ENCODE measurements at regions not wholly inside any gene's neighbourhood (a gene's known extent, or its start where the extent isn't known, plus 50 kb on each side); places are given as distances from the start of the nearest gene placed in this dataset.

DNA sequence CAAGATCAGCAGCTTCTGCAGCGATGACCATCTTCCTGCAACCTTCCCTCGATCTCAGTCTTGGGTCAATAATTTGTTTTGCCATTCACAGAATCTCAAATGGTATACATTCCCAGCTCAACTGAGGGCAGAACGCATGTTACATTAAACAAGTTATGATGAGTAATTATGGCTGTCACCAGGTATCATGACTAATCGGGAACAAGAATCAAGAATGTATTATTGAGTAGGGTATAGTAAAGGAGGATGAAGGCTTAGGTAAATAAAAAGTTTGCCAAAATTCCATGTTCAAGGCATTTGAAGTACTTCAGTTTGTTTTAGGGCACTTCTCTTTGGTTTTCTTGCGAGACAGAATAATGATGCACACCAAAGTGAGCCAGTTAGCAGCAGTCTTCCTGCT, 194.1 kb downstream of the SH2D1A start:
- no peaks in the 10 kb centered on the region for H3K36me3 ChIP-seq
- no peak for DNase-seq (ENCODE audit: low spot score in 2 of 2)
- 89 to 94% methylated on average over 5 of the region's 5 CpGs for WGBS, 2 donors
- H3K27ac ChIP-seq = no peak overlapping the region
- no peak overlapping the region for H3K4me3 ChIP-seq
- H3K27me3 ChIP-seq = no peaks in the 10 kb centered on the region
- TF ChIP-seq POLR2A (IDR thresholded peaks at IDR 0.05) = no peak
- no peak for TF ChIP-seq CTCF (IDR thresholded peaks at IDR 0.05)
- TF ChIP-seq EP300 (IDR thresholded peaks at IDR 0.05) = no peak
- H3K9me3 ChIP-seq = no peaks in the 10 kb centered on the region
- H3K4me1 ChIP-seq = no peaks in the 10 kb centered on the region

- Histone ChIP-seq H3K4me3 (no peak overlapping the region), H3K27ac (no peak overlapping the region), H3K9me3 (no peaks in the 10 kb centered on the region), H3K4me1 (no peaks in the 10 kb centered on the region), H3K27me3 (no peaks in the 10 kb centered on the region), H3K36me3 (no peaks in the 10 kb centered on the region)
- DNase-seq (ENCODE audit: low spot score in 2 of 2) = no peak
- WGBS, 2 donors = 34 to 45% methylated on average over 6 of the region's 6 CpGs
- TF ChIP-seq CTCF (IDR thresholded peaks at IDR 0.05) (no peak), EP300 (IDR thresholded peaks at IDR 0.05) (no peak), POLR2A (IDR thresholded peaks at IDR 0.05) (no peak)
These were observed 202.2 kb downstream of the SH2D1A start for GRCh38 chrX:124548571-124548970.

DNA sequence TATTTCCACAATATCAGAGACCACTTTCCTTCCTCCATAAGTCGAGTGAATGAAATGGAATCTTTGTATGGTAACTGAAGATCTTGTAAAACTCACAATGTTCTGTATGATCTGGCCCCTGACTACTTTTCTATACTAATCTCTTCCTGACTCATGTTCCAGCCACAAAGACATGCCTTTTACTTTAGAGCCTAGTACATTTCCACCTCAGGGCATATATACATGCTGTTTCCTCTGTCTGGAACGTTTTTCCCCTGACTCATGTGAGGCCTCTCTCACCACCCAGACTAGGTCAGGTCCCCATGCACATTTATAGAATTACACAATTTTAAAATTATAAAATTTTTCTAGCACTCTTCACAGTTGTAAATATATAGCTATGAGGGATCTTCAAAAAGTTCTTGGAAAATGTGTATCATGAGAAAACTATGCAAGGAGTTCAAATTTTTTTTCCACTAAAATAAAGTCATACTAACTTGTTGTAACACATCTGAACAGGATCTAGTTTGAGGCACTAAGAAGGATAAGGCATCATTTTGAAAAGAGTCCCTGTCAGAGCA, 208.8 kb downstream of the SH2D1A start:
- Histone ChIP-seq H3K27me3 (no peaks in the 10 kb centered on the region), H3K4me1 (no peaks in the 10 kb centered on the region), H3K27ac (no peak overlapping the region), H3K9me3 (no peaks in the 10 kb centered on the region), H3K4me3 (no peak overlapping the region), H3K36me3 (no peaks in the 10 kb centered on the region)
- TF ChIP-seq CTCF (IDR thresholded peaks at IDR 0.05) (no peak), EP300 (IDR thresholded peaks at IDR 0.05) (no peak), POLR2A (IDR thresholded peaks at IDR 0.05) (no peak)
- DNase-seq (ENCODE audit: low spot score in 2 of 2) = no peak
- WGBS, 2 donors = 23 to 46% methylated on average over 2 of the region's 2 CpGs

GRCh38 chrX:124557976-124558375, 211.6 kb downstream of the SH2D1A start:
- Histone ChIP-seq H3K27ac (no peak overlapping the region), H3K4me3 (no peak overlapping the region), H3K36me3 (no peaks in the 10 kb centered on the region), H3K9me3 (no peaks in the 10 kb centered on the region), H3K4me1 (no peaks in the 10 kb centered on the region), H3K27me3 (no peaks in the 10 kb centered on the region)
- DNase-seq (ENCODE audit: low spot score in 2 of 2) = no peak
- 68 to 94% methylated on average over 1 of the region's 1 CpG for WGBS, 2 donors
- TF ChIP-seq CTCF (IDR thresholded peaks at IDR 0.05) = no peak
- TF ChIP-seq POLR2A (IDR thresholded peaks at IDR 0.05) = no peak
- no peak for TF ChIP-seq EP300 (IDR thresholded peaks at IDR 0.05)

GRCh38 chrX:124573468-124573867, 227.1 kb downstream of the SH2D1A start:
- DNase-seq (ENCODE audit: low spot score in 2 of 2) = no peak
- no peaks in the 10 kb centered on the region for H3K4me1 ChIP-seq
- H3K4me3 ChIP-seq = no peak overlapping the region
- no peak overlapping the region for H3K27ac ChIP-seq
- H3K9me3 ChIP-seq = no peaks in the 10 kb centered on the region
- TF ChIP-seq EP300 (IDR thresholded peaks at IDR 0.05) (peak in 1 of 2 donors; percentile 70), POLR2A (IDR thresholded peaks at IDR 0.05) (no peak)
- no peaks in the 10 kb centered on the region for H3K36me3 ChIP-seq
- 39 to 62% methylated on average over 2 of the region's 2 CpGs for WGBS, 2 donors
- H3K27me3 ChIP-seq = no peaks in the 10 kb centered on the region

DNA sequence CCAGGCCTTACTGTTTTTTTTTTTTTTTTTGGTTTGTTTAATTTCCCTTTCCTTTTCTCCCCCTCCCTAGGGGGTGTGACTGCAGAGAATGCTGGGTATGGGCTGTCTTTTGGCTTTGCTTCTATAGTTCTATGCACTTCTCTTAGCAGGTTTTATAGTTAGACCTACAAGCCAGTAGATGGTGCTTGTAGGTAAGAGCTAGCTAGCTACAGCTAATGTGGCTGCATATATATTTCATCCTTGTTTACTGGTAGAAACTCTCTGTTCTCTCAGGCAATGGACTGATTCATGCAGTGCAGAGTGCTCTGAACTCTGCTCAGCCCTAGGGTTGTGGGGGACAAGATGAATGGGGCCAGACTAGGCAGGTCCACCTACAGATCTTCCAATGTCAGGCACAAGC, 246.4 kb downstream of the SH2D1A start:
- Histone ChIP-seq H3K4me1 (no peaks in the 10 kb centered on the region), H3K36me3 (no peaks in the 10 kb centered on the region), H3K27me3 (no peaks in the 10 kb centered on the region), H3K4me3 (no peak overlapping the region), H3K9me3 (no peaks in the 10 kb centered on the region), H3K27ac (no peak overlapping the region)
- no peak for DNase-seq (ENCODE audit: low spot score in 2 of 2)
- no peak for TF ChIP-seq POLR2A (IDR thresholded peaks at IDR 0.05)
- TF ChIP-seq CTCF (IDR thresholded peaks at IDR 0.05) = no peak
- TF ChIP-seq EP300 (IDR thresholded peaks at IDR 0.05) = no peak
